ENCODE measurements at regions not wholly inside any gene's neighbourhood (a gene's known extent, or its start where the extent isn't known, plus 50 kb on each side); places are given as distances from the start of the nearest gene placed in this dataset.
"Not testable (repeated sequence)": the region's sequence is repeated elsewhere in the genome, so short reads cannot be mapped to it uniquely, and the experiment has no call there.

GRCh38 chr9:104345061-104345460 lies 159.0 kb upstream of the OR13F1 start:
- H3K4me3 ChIP-seq (replicated peaks; ENCODE audit: low read depth, low read length): no peak overlapping the region
- TF ChIP-seq CTCF (IDR thresholded peaks at IDR 0.05; ENCODE audit: insufficient read depth, low read length, poor library complexity, severe bottlenecking): no peak
- no peak for DNase-seq (ENCODE audit: extremely low read depth, insufficient read length)
- H3K27me3 ChIP-seq (replicated peaks; ENCODE audit: control insufficient read depth, insufficient read depth, low read length): no peaks in the 10 kb centered on the region
- H3K36me3 ChIP-seq (ENCODE audit: control insufficient read depth, insufficient read depth, low read length): no peaks in the 10 kb centered on the region

GRCh38 chr9:104350541-104350940 lies 153.5 kb upstream of the OR13F1 start:
- DNase-seq (ENCODE audit: extremely low read depth, insufficient read length): no peak
- H3K36me3 ChIP-seq (ENCODE audit: control insufficient read depth, insufficient read depth, low read length): no peaks in the 10 kb centered on the region
- H3K4me3 ChIP-seq (replicated peaks; ENCODE audit: low read depth, low read length): no peak overlapping the region
- H3K27me3 ChIP-seq (replicated peaks; ENCODE audit: control insufficient read depth, insufficient read depth, low read length): no peaks in the 10 kb centered on the region
- no peak for TF ChIP-seq CTCF (IDR thresholded peaks at IDR 0.05; ENCODE audit: insufficient read depth, low read length, poor library complexity, severe bottlenecking)

- H3K4me3 ChIP-seq (replicated peaks; ENCODE audit: low read depth, low read length): no peak overlapping the region
- no peaks in the 10 kb centered on the region for H3K36me3 ChIP-seq (ENCODE audit: control insufficient read depth, insufficient read depth, low read length)
- TF ChIP-seq CTCF (IDR thresholded peaks at IDR 0.05; ENCODE audit: insufficient read depth, low read length, poor library complexity, severe bottlenecking): no peak
- H3K27me3 ChIP-seq (replicated peaks; ENCODE audit: control insufficient read depth, insufficient read depth, low read length): no peaks in the 10 kb centered on the region
- no peak for DNase-seq (ENCODE audit: extremely low read depth, insufficient read length)
These were observed 152.3 kb upstream of the OR13F1 start for GRCh38 chr9:104351726-104352125.

GRCh38 chr9:104361207-104361606 lies 142.9 kb upstream of the OR13F1 start:
- no peak overlapping the region for H3K4me3 ChIP-seq (replicated peaks; ENCODE audit: low read depth, low read length)
- TF ChIP-seq CTCF (IDR thresholded peaks at IDR 0.05; ENCODE audit: insufficient read depth, low read length, poor library complexity, severe bottlenecking): no peak
- H3K36me3 ChIP-seq (ENCODE audit: control insufficient read depth, insufficient read depth, low read length): no peaks in the 10 kb centered on the region
- no peak for DNase-seq (ENCODE audit: extremely low read depth, insufficient read length)
- no peaks in the 10 kb centered on the region for H3K27me3 ChIP-seq (replicated peaks; ENCODE audit: control insufficient read depth, insufficient read depth, low read length)

- H3K4me3 ChIP-seq (replicated peaks; ENCODE audit: low read depth, low read length): no peak overlapping the region
- no peak for TF ChIP-seq CTCF (IDR thresholded peaks at IDR 0.05; ENCODE audit: insufficient read depth, low read length, poor library complexity, severe bottlenecking)
- H3K27me3 ChIP-seq (replicated peaks; ENCODE audit: control insufficient read depth, insufficient read depth, low read length): no peaks in the 10 kb centered on the region
- no peak for DNase-seq (ENCODE audit: extremely low read depth, insufficient read length)
- no peaks in the 10 kb centered on the region for H3K36me3 ChIP-seq (ENCODE audit: control insufficient read depth, insufficient read depth, low read length)
These were observed 141.1 kb upstream of the OR13F1 start for GRCh38 chr9:104362912-104363472.

- TF ChIP-seq CTCF (IDR thresholded peaks at IDR 0.05; ENCODE audit: insufficient read depth, low read length, poor library complexity, severe bottlenecking): no peak
- no peak for DNase-seq (ENCODE audit: extremely low read depth, insufficient read length)
- no peak overlapping the region for H3K4me3 ChIP-seq (replicated peaks; ENCODE audit: low read depth, low read length)
- no peaks in the 10 kb centered on the region for H3K27me3 ChIP-seq (replicated peaks; ENCODE audit: control insufficient read depth, insufficient read depth, low read length)
- H3K36me3 ChIP-seq (ENCODE audit: control insufficient read depth, insufficient read depth, low read length): no peaks in the 10 kb centered on the region
These were observed 136.6 kb upstream of the OR13F1 start for GRCh38 chr9:104367507-104367906.

GRCh38 chr9:104368318-104368717 lies 135.7 kb upstream of the OR13F1 start:
- not testable (repeated sequence) for DNase-seq (ENCODE audit: extremely low read depth, insufficient read length); H3K36me3 ChIP-seq (ENCODE audit: control insufficient read depth, insufficient read depth, low read length); H3K27me3 ChIP-seq (replicated peaks; ENCODE audit: control insufficient read depth, insufficient read depth, low read length); H3K4me3 ChIP-seq (replicated peaks; ENCODE audit: low read depth, low read length)
